ENCODE measurements at regions not wholly inside any gene's neighbourhood (a gene's known extent, or its start where the extent isn't known, plus 50 kb on each side); places are given as distances from the start of the nearest gene placed in this dataset.
"Not testable (repeated sequence)": the region's sequence is repeated elsewhere in the genome, so short reads cannot be mapped to it uniquely, and the experiment has no call there.

GRCh38 chr2:39837856-39838453 lies 58.9 kb upstream of the THUMPD2 start:
- DNase-seq: no peak
- TF ChIP-seq POLR2AphosphoS5 (IDR thresholded peaks at IDR 0.05): no peak
- TF ChIP-seq CTCF (IDR thresholded peaks at IDR 0.05): peak in 5 of 6 experiments; percentile 22 to 54 (median 51)
- 53 to 55% methylated on average over 6 of the region's 6 CpGs for WGBS, 2 donors

GRCh38 chr2:39836638-39837037 lies 57.6 kb upstream of the THUMPD2 start:
- H3K27me3 ChIP-seq: no peaks in the 10 kb centered on the region
- H3K4me1 ChIP-seq: no peaks in the 10 kb centered on the region
- H3K9me3 ChIP-seq: peaks cover 0 to 5% (median 0%) of the 10 kb centered on the region in 4 donors
- TF ChIP-seq POLR2AphosphoS5 (IDR thresholded peaks at IDR 0.05) (no peak), POLR2A (IDR thresholded peaks at IDR 0.05) (no peak), CTCF (IDR thresholded peaks at IDR 0.05) (no peak), EP300 (IDR thresholded peaks at IDR 0.05) (no peak)
- ATAC-seq (ENCODE audit: low FRiP score in 2 of 2) (no peak), DNase-seq (no peak)
- no peak overlapping the region for H3K4me3 ChIP-seq
- WGBS, 2 donors: 83 to 90% methylated on average over 3 of the region's 3 CpGs
- H3K27ac ChIP-seq: no peak overlapping the region
- H3K36me3 ChIP-seq: no peaks in the 10 kb centered on the region

More at GRCh38 chr2:39837856-39838453, 58.9 kb upstream of the THUMPD2 start:
- Histone ChIP-seq H3K27ac (no peak overlapping the region), H3K9me3 (peaks cover 0 to 5% (median 0%) of the 10 kb centered on the region in 4 donors), H3K27me3 (no peaks in the 10 kb centered on the region), H3K36me3 (no peaks in the 10 kb centered on the region), H3K4me1 (no peaks in the 10 kb centered on the region), H3K4me3 (no peak overlapping the region)
- ATAC-seq (ENCODE audit: low FRiP score in 2 of 2): peak; percentile 45 to 53

- ATAC-seq (ENCODE audit: low FRiP score in 2 of 2): no peak
- 76 to 84% methylated on average over 2 of the region's 2 CpGs for WGBS, 2 donors
Measured at GRCh38 chr2:39834426-39834825, 55.4 kb upstream of the THUMPD2 start.

GRCh38 chr2:39830610-39831009 lies 51.6 kb upstream of the THUMPD2 start:
- H3K9me3 ChIP-seq; H3K4me1 ChIP-seq; DNase-seq; H3K27ac ChIP-seq; H3K27me3 ChIP-seq; H3K36me3 ChIP-seq; ATAC-seq (ENCODE audit: low FRiP score in 2 of 2); H3K4me3 ChIP-seq: not testable (repeated sequence)
- WGBS, 2 donors: 48 to 88% methylated on average over 2 to 4 of the region's 4 CpGs

More at GRCh38 chr2:39834426-39834825, 55.4 kb upstream of the THUMPD2 start:
- DNase-seq: no peak
- H3K9me3 ChIP-seq: peaks cover 0 to 5% (median 0%) of the 10 kb centered on the region in 4 donors
- TF ChIP-seq CTCF (IDR thresholded peaks at IDR 0.05) (no peak), POLR2AphosphoS5 (IDR thresholded peaks at IDR 0.05) (no peak), EP300 (IDR thresholded peaks at IDR 0.05) (no peak), POLR2A (IDR thresholded peaks at IDR 0.05) (no peak)
- H3K36me3 ChIP-seq: no peaks in the 10 kb centered on the region
- H3K27ac ChIP-seq: no peak overlapping the region
- H3K27me3 ChIP-seq: no peaks in the 10 kb centered on the region
- H3K4me1 ChIP-seq: no peaks in the 10 kb centered on the region
- H3K4me3 ChIP-seq: no peak overlapping the region
